ENCODE measurements at regions not wholly inside any gene's neighbourhood (a gene's known extent, or its start where the extent isn't known, plus 50 kb on each side); places are given as distances from the start of the nearest gene placed in this dataset.

DNA sequence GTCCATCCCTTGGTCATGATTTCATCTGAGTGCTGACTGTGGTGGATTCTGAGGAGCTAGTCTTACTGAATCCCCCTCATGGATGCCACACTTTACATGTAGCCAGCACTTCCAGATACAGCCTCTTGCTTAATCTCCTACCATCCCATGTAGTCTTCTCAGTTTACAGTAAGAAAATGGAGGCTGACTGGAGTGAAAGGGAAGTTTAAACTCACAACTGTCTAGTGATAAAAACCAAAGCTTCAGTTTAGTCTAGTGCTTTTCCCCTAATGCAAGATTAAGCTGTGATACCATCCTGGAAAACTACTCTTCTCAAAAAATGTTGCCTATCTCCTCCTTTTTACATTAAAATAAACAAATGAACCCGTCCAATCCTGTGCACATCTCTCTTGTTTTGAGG is 146.8 kb upstream of the HES1 start (continued):
- TF ChIP-seq FOXA1 (IDR thresholded peaks at IDR 0.05) = no peak
- no peak for TF ChIP-seq TAF1 (conservative IDR thresholded peaks at IDR 0.05)
- TF ChIP-seq, protein P1, sequence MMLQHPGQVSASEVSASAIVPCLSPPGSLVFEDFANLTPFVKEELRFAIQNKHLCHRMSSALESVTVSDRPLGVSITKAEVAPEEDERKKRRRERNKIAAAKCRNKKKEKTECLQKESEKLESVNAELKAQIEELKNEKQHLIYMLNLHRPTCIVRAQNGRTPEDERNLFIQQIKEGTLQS (IDR thresholded peaks at IDR 0.05) = no peak
- no peak for TF ChIP-seq HNF4G (IDR thresholded peaks at IDR 0.05)

DNA sequence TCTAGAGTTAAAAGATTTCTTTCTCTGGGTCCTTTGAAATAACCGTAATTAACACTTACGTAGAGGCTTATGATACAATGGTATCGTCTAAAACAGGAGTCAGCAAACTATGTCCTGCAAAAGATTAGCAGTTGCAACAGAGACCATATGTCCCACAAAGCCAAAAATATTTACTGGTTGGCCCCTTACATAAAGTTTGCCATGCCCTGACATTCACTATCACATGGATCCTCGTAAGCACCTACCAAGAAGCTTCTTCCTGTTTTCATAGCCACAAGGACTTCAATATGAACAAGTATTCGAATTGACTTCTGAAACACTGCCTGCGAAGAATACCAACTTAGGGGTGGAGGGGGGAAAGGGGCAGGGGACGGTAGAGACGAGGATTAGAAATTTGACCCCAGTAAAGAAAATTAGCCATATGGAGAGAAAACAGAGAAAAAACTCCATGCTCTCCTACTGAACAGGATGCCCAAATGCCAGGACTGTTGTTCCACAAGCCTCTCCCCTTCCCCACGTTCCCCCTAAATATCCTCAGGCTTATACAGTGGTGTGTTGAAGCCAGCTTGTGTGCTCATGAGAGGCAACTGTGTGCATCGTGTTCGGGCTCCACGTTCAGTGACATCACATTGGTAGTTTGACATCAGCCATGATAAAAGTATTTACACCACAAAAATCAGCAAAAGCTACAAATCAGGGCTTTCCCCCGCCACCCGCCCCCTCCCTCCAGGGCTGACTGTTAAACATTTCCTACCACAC is 144.1 kb upstream of the HES1 start:
- no peak overlapping the region for H3K27ac ChIP-seq (ENCODE audit: low read depth in 1 of 2, low read length in 2 of 2)
- no peak overlapping the region for H3K9ac ChIP-seq (ENCODE audit: low read depth in 1 of 2, low read length in 2 of 2)
- 90% methylated on average over 14 of the region's 14 CpGs for WGBS
- no peak overlapping the region for H3K4me3 ChIP-seq (ENCODE audit: low read depth in 1 of 3, low read length in 3 of 3)
- no peak for DNase-seq (ENCODE audit: low spot score)
- H3K36me3 ChIP-seq (ENCODE audit: control insufficient read depth in 4 of 4, insufficient read depth in 3 of 4, low read depth in 1 of 4, low read length in 3 of 4) = no peaks in the 10 kb centered on the region
- TF ChIP-seq RXRA (IDR thresholded peaks at IDR 0.05) (no peak), SP1 (IDR thresholded peaks at IDR 0.05) (no peak), NR2F2 (IDR thresholded peaks at IDR 0.05) (no peak), RAD21 (IDR thresholded peaks at IDR 0.05) (no peak), HNF4G (IDR thresholded peaks at IDR 0.05) (no peak), FOXA2 (IDR thresholded peaks at IDR 0.05) (no peak), TAF1 (conservative IDR thresholded peaks at IDR 0.05) (no peak), JUND (IDR thresholded peaks at IDR 0.05) (no peak), FOXA1 (IDR thresholded peaks at IDR 0.05) (no peak), GABPA (IDR thresholded peaks at IDR 0.05 in 1 of 2, conservative IDR thresholded peaks at IDR 0.05 in 1 of 2) (no peak), EGR1 (IDR thresholded peaks at IDR 0.05; ENCODE audit: low read depth in 2 of 2) (no peak)
- TF ChIP-seq, protein P2, sequence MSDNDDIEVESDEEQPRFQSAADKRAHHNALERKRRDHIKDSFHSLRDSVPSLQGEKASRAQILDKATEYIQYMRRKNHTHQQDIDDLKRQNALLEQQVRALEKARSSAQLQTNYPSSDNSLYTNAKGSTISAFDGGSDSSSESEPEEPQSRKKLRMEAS (IDR thresholded peaks at IDR 0.05) = no peak
- TF ChIP-seq, protein P1 (IDR thresholded peaks at IDR 0.05) = no peak
- TF ChIP-seq, protein P3, sequence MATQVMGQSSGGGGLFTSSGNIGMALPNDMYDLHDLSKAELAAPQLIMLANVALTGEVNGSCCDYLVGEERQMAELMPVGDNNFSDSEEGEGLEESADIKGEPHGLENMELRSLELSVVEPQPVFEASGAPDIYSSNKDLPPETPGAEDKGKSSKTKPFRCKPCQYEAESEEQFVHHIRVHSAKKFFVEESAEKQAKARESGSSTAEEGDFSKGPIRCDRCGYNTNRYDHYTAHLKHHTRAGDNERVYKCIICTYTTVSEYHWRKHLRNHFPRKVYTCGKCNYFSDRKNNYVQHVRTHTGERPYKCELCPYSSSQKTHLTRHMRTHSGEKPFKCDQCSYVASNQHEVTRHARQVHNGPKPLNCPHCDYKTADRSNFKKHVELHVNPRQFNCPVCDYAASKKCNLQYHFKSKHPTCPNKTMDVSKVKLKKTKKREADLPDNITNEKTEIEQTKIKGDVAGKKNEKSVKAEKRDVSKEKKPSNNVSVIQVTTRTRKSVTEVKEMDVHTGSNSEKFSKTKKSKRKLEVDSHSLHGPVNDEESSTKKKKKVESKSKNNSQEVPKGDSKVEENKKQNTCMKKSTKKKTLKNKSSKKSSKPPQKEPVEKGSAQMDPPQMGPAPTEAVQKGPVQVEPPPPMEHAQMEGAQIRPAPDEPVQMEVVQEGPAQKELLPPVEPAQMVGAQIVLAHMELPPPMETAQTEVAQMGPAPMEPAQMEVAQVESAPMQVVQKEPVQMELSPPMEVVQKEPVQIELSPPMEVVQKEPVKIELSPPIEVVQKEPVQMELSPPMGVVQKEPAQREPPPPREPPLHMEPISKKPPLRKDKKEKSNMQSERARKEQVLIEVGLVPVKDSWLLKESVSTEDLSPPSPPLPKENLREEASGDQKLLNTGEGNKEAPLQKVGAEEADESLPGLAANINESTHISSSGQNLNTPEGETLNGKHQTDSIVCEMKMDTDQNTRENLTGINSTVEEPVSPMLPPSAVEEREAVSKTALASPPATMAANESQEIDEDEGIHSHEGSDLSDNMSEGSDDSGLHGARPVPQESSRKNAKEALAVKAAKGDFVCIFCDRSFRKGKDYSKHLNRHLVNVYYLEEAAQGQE (IDR thresholded peaks at IDR 0.05) = no peak
- TF ChIP-seq, protein P4, sequence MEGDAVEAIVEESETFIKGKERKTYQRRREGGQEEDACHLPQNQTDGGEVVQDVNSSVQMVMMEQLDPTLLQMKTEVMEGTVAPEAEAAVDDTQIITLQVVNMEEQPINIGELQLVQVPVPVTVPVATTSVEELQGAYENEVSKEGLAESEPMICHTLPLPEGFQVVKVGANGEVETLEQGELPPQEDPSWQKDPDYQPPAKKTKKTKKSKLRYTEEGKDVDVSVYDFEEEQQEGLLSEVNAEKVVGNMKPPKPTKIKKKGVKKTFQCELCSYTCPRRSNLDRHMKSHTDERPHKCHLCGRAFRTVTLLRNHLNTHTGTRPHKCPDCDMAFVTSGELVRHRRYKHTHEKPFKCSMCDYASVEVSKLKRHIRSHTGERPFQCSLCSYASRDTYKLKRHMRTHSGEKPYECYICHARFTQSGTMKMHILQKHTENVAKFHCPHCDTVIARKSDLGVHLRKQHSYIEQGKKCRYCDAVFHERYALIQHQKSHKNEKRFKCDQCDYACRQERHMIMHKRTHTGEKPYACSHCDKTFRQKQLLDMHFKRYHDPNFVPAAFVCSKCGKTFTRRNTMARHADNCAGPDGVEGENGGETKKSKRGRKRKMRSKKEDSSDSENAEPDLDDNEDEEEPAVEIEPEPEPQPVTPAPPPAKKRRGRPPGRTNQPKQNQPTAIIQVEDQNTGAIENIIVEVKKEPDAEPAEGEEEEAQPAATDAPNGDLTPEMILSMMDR (IDR thresholded peaks at IDR 0.05; ENCODE audit: low read depth, low read length, missing input control) = no peak
- TF ChIP-seq, protein P5, sequence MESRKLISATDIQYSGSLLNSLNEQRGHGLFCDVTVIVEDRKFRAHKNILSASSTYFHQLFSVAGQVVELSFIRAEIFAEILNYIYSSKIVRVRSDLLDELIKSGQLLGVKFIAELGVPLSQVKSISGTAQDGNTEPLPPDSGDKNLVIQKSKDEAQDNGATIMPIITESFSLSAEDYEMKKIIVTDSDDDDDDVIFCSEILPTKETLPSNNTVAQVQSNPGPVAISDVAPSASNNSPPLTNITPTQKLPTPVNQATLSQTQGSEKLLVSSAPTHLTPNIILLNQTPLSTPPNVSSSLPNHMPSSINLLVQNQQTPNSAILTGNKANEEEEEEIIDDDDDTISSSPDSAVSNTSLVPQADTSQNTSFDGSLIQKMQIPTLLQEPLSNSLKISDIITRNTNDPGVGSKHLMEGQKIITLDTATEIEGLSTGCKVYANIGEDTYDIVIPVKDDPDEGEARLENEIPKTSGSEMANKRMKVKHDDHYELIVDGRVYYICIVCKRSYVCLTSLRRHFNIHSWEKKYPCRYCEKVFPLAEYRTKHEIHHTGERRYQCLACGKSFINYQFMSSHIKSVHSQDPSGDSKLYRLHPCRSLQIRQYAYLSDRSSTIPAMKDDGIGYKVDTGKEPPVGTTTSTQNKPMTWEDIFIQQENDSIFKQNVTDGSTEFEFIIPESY (IDR thresholded peaks at IDR 0.05) = no peak
- H3K4me1 ChIP-seq (ENCODE audit: control insufficient read depth in 4 of 4, insufficient read depth in 4 of 4, low read length in 3 of 4) = no peaks in the 10 kb centered on the region
- no peaks in the 10 kb centered on the region for H3K9me3 ChIP-seq (ENCODE audit: control insufficient read depth in 4 of 4, low read length in 3 of 4)
- H3K27me3 ChIP-seq (ENCODE audit: control insufficient read depth in 4 of 4, insufficient read depth in 4 of 4, low read length in 3 of 4) = no peaks in the 10 kb centered on the region

All from liver (tissue), 8 donors.